ENCODE measurements at regions not wholly inside any gene's neighbourhood (a gene's known extent, or its start where the extent isn't known, plus 50 kb on each side); places are given as distances from the start of the nearest gene placed in this dataset.

DNA sequence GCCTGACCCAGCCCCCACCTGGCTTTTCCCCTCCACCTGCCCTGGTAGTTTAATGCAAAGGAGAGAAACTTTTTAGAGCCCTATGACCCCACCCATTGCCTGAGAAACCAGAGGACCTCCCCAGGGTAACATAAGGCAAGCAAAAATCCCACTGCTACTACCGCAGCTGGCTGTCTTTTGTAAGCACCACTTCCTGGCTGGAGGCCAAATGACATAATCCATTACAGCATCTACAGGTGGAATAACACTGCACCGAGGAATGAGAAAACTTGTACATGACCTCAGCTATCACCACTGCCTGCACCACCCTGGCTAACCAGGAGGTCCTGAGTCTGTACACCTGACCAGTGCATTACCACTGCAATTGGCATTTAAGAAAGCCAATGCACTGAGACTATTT, 149.6 kb upstream of the GALNT5 start:
- Histone ChIP-seq H3K79me2 (ENCODE audit: insufficient read depth, low read depth) (no peaks in the 10 kb centered on the region), H3K4me2 (peak overlapping the region; percentile 37), H3K36me3 (ENCODE audit: insufficient read depth) (no peaks in the 10 kb centered on the region), H2AFZ (ENCODE audit: low read depth) (peak overlapping the region; percentile 47), H3K4me3 (IDR thresholded peaks at IDR 0.05; ENCODE audit: insufficient read depth, low read depth, low read length) (no peak overlapping the region), H4K20me1 (ENCODE audit: insufficient read depth) (no peaks in the 10 kb centered on the region), H3K27ac (peak overlapping the region; percentile 61), H3K4me1 (ENCODE audit: low read depth, poor library complexity, severe bottlenecking) (peaks cover 26% of the 10 kb centered on the region), H3K27me3 (ENCODE audit: insufficient read depth, low read depth) (no peaks in the 10 kb centered on the region), H3K9ac (no peak overlapping the region; the same call in 1 of the 2 replicates)
- TF ChIP-seq CTCF (conservative IDR thresholded peaks at IDR 0.05; ENCODE audit: low read depth, low read length), result no peak

GRCh38 chr2:157122776-157123175, 134.7 kb upstream of the GALNT5 start:
- TF ChIP-seq CTCF (conservative IDR thresholded peaks at IDR 0.05; ENCODE audit: low read depth, low read length), result no peak
- no peaks in the 10 kb centered on the region for H3K36me3 ChIP-seq (ENCODE audit: insufficient read depth)
- no peak overlapping the region for H3K4me2 ChIP-seq

DNA sequence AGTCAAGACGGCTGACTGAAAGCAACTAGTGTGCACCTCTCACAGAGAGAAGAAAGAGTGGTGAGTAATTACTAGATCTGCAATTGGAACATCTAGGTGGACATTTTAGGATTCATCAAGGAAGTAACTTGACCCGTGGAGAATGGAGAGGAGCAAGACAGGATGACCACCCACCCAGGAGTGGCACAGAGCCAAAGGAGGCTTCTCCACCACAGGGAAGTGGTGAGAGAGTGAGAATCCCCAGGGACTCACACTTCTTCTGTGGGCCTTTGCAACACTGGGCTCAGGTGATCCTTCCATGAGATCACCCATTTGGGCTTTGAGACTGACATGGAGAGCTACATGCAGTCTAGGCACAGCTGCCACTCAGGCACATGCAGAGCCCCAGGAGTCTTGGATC, 132.8 kb upstream of the GALNT5 start:
- TF ChIP-seq CTCF (conservative IDR thresholded peaks at IDR 0.05; ENCODE audit: low read depth, low read length), result no peak
- no peak overlapping the region for H2AFZ ChIP-seq (ENCODE audit: low read depth)

More at GRCh38 chr2:157122776-157123175, 134.7 kb upstream of the GALNT5 start:
- Histone ChIP-seq H3K9ac (no peak overlapping the region), H3K4me1 (ENCODE audit: low read depth, poor library complexity, severe bottlenecking) (no peaks in the 10 kb centered on the region), H3K27ac (no peak overlapping the region), H4K20me1 (ENCODE audit: insufficient read depth) (no peaks in the 10 kb centered on the region), H3K79me2 (ENCODE audit: insufficient read depth, low read depth) (no peaks in the 10 kb centered on the region), H3K4me3 (IDR thresholded peaks at IDR 0.05; ENCODE audit: insufficient read depth, low read depth, low read length) (no peak overlapping the region), H3K27me3 (ENCODE audit: insufficient read depth, low read depth) (no peaks in the 10 kb centered on the region), H2AFZ (ENCODE audit: low read depth) (no peak overlapping the region)

DNA sequence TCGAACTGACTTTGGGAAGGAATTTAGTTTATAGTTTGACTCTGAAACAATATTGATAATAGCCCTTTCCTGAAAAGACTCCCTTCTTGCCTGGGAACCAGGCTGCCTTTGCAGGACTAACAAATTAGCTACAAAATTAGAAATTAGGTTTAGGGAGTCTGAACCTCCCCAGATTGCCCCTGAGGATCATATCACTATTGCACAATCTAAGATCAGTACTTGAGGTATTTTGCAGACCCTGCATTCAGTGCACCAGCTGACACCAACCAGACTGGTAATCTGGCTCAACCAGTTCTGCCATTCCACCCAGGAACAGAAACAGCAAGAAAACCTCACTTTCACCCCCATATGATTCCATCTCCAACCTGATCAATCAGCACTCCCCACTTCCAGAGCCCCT, 131.8 kb upstream of the GALNT5 start:
- H3K27me3 ChIP-seq (ENCODE audit: insufficient read depth, low read depth), result no peaks in the 10 kb centered on the region
- H3K4me3 ChIP-seq (IDR thresholded peaks at IDR 0.05; ENCODE audit: insufficient read depth, low read depth, low read length), result no peak overlapping the region
- no peaks in the 10 kb centered on the region for H4K20me1 ChIP-seq (ENCODE audit: insufficient read depth)
- no peak overlapping the region for H3K9ac ChIP-seq
- no peaks in the 10 kb centered on the region for H3K36me3 ChIP-seq (ENCODE audit: insufficient read depth)
- no peaks in the 10 kb centered on the region for H3K4me1 ChIP-seq (ENCODE audit: low read depth, poor library complexity, severe bottlenecking)
- H3K4me2 ChIP-seq, result no peak overlapping the region
- no peak overlapping the region for H3K27ac ChIP-seq
- no peaks in the 10 kb centered on the region for H3K79me2 ChIP-seq (ENCODE audit: insufficient read depth, low read depth)
- TF ChIP-seq CTCF (conservative IDR thresholded peaks at IDR 0.05; ENCODE audit: low read depth, low read length), result no peak
- H2AFZ ChIP-seq (ENCODE audit: low read depth), result no peak overlapping the region

More for the DNA sequence above, 132.8 kb upstream of the GALNT5 start:
- no peaks in the 10 kb centered on the region for H4K20me1 ChIP-seq (ENCODE audit: insufficient read depth)
- H3K79me2 ChIP-seq (ENCODE audit: insufficient read depth, low read depth), result no peaks in the 10 kb centered on the region
- no peaks in the 10 kb centered on the region for H3K27me3 ChIP-seq (ENCODE audit: insufficient read depth, low read depth)
- H3K36me3 ChIP-seq (ENCODE audit: insufficient read depth), result no peaks in the 10 kb centered on the region
- H3K4me3 ChIP-seq (IDR thresholded peaks at IDR 0.05; ENCODE audit: insufficient read depth, low read depth, low read length), result no peak overlapping the region
- no peak overlapping the region for H3K4me2 ChIP-seq
- no peaks in the 10 kb centered on the region for H3K4me1 ChIP-seq (ENCODE audit: low read depth, poor library complexity, severe bottlenecking)
- H3K27ac ChIP-seq, result no peak overlapping the region
- H3K9ac ChIP-seq, result no peak overlapping the region

Data from KMS-11 (cell line).